Kidney epithelial cell (primary cell): ENCODE measurements at regions not wholly inside any gene's neighbourhood (a gene's known extent, or its start where the extent isn't known, plus 50 kb on each side); places are given as distances from the start of the nearest gene placed in this dataset.

Experiments
- DNase-seq: peaks from one replicate; pipeline ENCODE4 v3.0.0-alpha.2; 2010; ENCODE audit warnings: low read depth
- H3K27me3 ChIP-seq: 2 replicates; pipeline ENCODE4 v1.6.0; 2011; ENCODE audit warnings: low read length; ENCODE audit not compliant: control insufficient read depth, insufficient read depth
- H3K36me3 ChIP-seq: 2 replicates; pipeline ENCODE4 v1.5.1; 2011; ENCODE audit warnings: low read length; ENCODE audit not compliant: control insufficient read depth, insufficient read depth
- H3K4me3 ChIP-seq: 2 replicates; pipeline ENCODE4 v1.5.1; 2011; ENCODE audit warnings: low read depth, mild to moderate bottlenecking, control low read depth, low read length
- CTCF ChIP-seq: IDR thresholded peaks from 2 replicates; pipeline ENCODE4 v1.5.1; 2011; ENCODE audit warnings: mild to moderate bottlenecking, moderate library complexity, low read length, control low read depth, inconsistent platforms; ENCODE audit not compliant: insufficient read depth, poor library complexity, severe bottlenecking

GRCh38 chr1:34400675-34401074 lies 224.0 kb downstream of the C1orf94 start:
- no peak for TF ChIP-seq CTCF
- no peak for DNase-seq
- H3K36me3 ChIP-seq: no peaks in the 10 kb centered on the region
- no peaks in the 10 kb centered on the region for H3K27me3 ChIP-seq
- no peak overlapping the region for H3K4me3 ChIP-seq

- DNase-seq: no peak
- Histone ChIP-seq H3K4me3 (no peak overlapping the region), H3K27me3 (no peaks in the 10 kb centered on the region), H3K36me3 (no peaks in the 10 kb centered on the region)
- TF ChIP-seq CTCF: no peak
These were observed 226.4 kb downstream of the C1orf94 start for GRCh38 chr1:34403156-34403555.

GRCh38 chr1:34404804-34405203 lies 228.1 kb downstream of the C1orf94 start:
- TF ChIP-seq CTCF: no peak
- H3K36me3 ChIP-seq: no peaks in the 10 kb centered on the region
- no peak for DNase-seq
- no peak overlapping the region for H3K4me3 ChIP-seq
- no peaks in the 10 kb centered on the region for H3K27me3 ChIP-seq

GRCh38 chr1:34405266-34405959 lies 228.7 kb downstream of the C1orf94 start:
- Histone ChIP-seq H3K4me3 (no peak overlapping the region), H3K36me3 (no peaks in the 10 kb centered on the region), H3K27me3 (no peaks in the 10 kb centered on the region)
- DNase-seq: no peak
- no peak for TF ChIP-seq CTCF

GRCh38 chr1:34406377-34406776 lies 229.7 kb downstream of the C1orf94 start:
- TF ChIP-seq CTCF: no peak
- no peaks in the 10 kb centered on the region for H3K27me3 ChIP-seq
- H3K36me3 ChIP-seq: no peaks in the 10 kb centered on the region
- DNase-seq: no peak
- no peak overlapping the region for H3K4me3 ChIP-seq
